HEK293T (cell line): ENCODE measurements at regions not wholly inside any gene's neighbourhood (a gene's known extent, or its start where the extent isn't known, plus 50 kb on each side); places are given as distances from the start of the nearest gene placed in this dataset.

Source experiments
- ARNT ChIP-seq: fragments of 450-650 bp; IDR thresholded peaks from 2 replicates; pipeline ENCODE4 v1.6.1; 2017; ENCODE audit warnings: mild to moderate bottlenecking
- BHLHE40 ChIP-seq: fragments of 450-650 bp; IDR thresholded peaks from 2 replicates; pipeline ENCODE4 v1.6.1; 2016; ENCODE audit warnings: mild to moderate bottlenecking, moderate library complexity, borderline replicate concordance
- CTBP1 ChIP-seq: fragments of 450-650 bp; IDR thresholded peaks from 2 replicates; pipeline ENCODE4 v1.6.1; 2016; ENCODE audit warnings: borderline replicate concordance
- ELF4 ChIP-seq: fragments of 450-650 bp; IDR thresholded peaks from 2 replicates; pipeline ENCODE4 v1.6.1; 2017; ENCODE audit warnings: antibody characterized with exemption
- FOXA1 ChIP-seq: fragments of 450-650 bp; IDR thresholded peaks from 2 replicates; pipeline ENCODE4 v1.6.1; 2016; ENCODE audit warnings: mild to moderate bottlenecking
- SP1 ChIP-seq: fragments of 450-650 bp; IDR thresholded peaks from 2 replicates; pipeline ENCODE4 v1.6.1; 2017

- TF ChIP-seq FOXA1 (no peak), SP1 (no peak), ELF4 (no peak), ARNT (no peak), CTBP1 (no peak), BHLHE40 (no peak)
These were observed 128.0 kb upstream of the CACUL1 start for GRCh38 chr10:118882741-118883140.
